ENCODE measurements at regions not wholly inside any gene's neighbourhood (a gene's known extent, or its start where the extent isn't known, plus 50 kb on each side); places are given as distances from the start of the nearest gene placed in this dataset.

DNA sequence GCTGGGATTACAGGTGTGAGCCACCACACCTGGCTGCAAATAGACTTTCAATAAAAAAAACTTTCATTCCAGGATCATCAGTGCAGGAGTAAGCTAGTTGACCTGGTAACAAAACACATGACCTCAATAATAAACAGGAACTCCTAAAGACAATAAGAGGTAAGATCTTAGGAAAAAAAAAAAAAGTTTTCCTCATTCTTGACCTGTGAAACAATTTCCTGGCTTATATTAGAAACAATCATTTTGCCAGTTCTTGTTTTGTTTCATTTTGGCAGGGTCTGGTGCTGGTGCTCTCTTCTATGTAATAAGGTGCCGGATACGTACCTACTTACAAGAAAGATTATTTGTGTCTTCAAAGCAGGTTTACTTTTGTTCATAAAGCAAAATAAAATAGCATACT, 90.6 kb upstream of the AMN1 start:
- TF ChIP-seq, protein P1, sequence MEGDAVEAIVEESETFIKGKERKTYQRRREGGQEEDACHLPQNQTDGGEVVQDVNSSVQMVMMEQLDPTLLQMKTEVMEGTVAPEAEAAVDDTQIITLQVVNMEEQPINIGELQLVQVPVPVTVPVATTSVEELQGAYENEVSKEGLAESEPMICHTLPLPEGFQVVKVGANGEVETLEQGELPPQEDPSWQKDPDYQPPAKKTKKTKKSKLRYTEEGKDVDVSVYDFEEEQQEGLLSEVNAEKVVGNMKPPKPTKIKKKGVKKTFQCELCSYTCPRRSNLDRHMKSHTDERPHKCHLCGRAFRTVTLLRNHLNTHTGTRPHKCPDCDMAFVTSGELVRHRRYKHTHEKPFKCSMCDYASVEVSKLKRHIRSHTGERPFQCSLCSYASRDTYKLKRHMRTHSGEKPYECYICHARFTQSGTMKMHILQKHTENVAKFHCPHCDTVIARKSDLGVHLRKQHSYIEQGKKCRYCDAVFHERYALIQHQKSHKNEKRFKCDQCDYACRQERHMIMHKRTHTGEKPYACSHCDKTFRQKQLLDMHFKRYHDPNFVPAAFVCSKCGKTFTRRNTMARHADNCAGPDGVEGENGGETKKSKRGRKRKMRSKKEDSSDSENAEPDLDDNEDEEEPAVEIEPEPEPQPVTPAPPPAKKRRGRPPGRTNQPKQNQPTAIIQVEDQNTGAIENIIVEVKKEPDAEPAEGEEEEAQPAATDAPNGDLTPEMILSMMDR (IDR thresholded peaks at IDR 0.05; ENCODE audit: low read length) = no peak
- no peak for TF ChIP-seq EZH2phosphoT487 (IDR thresholded peaks at IDR 0.05; ENCODE audit: low read length)
- no peak for TF ChIP-seq EZH2 (optimal IDR thresholded peaks at IDR 0.05; ENCODE audit: low read depth, low read length)

Data from MM.1S (cell line).